DMS 273 (cell line): ENCODE measurements at regions not wholly inside any gene's neighbourhood (a gene's known extent, or its start where the extent isn't known, plus 50 kb on each side); places are given as distances from the start of the nearest gene placed in this dataset.
A peak's percentile ranks its signal among the peaks of the same experiment; 100 is the strongest.

Experiments
- DNase-seq: peaks from one replicate; lab custom pipeline; 2025; ENCODE audit not compliant: unreplicated experiment; lab: John Stamatoyannopoulos, UW

GRCh38 chr14:22478670-22479069, 110.4 kb downstream of the DAD1 start:
- DNase-seq = peak; percentile 87

DNA sequence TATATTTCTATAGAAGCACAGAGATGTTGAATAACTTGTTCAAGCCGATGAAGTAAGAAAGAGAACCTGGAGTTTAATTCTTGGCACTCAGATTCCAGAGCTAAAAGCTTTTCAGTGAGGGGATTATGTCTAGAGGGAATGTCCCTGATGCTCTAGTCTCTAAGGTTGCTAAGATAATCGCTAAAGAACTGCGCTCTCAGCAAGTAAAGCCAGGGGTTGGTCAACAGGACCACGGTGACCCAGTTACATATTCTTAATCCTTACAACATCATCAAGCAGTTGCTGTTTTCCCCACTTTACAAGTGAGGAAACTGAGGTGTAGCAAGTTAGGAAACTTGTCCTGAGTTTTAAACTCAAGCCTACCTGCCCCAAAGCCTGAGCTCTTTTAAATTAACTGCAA, 110.8 kb downstream of the DAD1 start:
- no peak for DNase-seq

- no peak for DNase-seq
Observed at GRCh38 chr14:22477569-22478194, 111.3 kb downstream of the DAD1 start.

DNA sequence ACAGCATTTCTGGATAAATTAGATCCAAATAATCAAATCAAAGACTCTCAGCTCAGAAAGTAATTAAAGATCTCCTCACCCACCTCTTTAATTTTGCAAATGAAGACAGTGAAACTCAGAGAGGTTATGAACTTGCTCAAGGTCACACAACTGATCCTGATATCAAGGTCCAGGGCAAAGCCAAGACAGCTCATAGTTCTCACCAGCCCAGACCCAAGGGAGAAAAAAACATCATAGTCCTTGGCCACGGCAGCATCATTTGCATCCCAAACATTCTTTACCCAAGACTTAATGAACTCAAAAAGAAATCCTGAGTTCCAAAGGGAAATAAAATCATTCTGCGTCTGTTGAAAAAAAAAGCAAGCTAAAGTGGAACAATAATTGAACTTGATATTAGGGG, 112.1 kb downstream of the DAD1 start:
- DNase-seq = no peak

- DNase-seq = no peak
Observed at GRCh38 chr14:22476005-22476751, 112.8 kb downstream of the DAD1 start.

- DNase-seq = peak; percentile 8
Observed at GRCh38 chr14:22475381-22475780, 113.6 kb downstream of the DAD1 start.

GRCh38 chr14:22474730-22475351, 114.2 kb downstream of the DAD1 start:
- peak; percentile 61 for DNase-seq

GRCh38 chr14:22472935-22473854, 115.8 kb downstream of the DAD1 start:
- DNase-seq = peak; percentile 81

DNA sequence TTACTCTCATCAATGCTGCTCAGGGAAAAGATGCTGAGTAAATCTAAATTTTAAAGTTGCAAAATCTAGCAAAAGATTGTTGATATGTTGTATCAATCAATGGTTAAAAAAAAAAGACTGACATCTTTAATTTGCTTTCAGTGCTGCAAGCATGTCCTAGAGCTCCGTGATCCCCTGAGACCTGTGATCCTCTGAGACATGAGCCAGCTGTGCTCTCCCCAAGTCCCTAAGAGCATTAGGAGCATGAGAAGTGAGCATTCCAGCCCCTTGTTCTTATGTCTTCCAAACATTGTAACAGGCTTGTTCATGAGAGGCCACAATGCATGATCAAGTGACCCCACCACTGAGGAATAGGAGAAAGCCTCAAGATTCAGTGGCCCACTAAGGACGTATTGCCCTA, 116.6 kb downstream of the DAD1 start:
- no peak for DNase-seq

- peak; percentile 93 for DNase-seq
Observed at GRCh38 chr14:22471545-22472121, 117.4 kb downstream of the DAD1 start.

DNA sequence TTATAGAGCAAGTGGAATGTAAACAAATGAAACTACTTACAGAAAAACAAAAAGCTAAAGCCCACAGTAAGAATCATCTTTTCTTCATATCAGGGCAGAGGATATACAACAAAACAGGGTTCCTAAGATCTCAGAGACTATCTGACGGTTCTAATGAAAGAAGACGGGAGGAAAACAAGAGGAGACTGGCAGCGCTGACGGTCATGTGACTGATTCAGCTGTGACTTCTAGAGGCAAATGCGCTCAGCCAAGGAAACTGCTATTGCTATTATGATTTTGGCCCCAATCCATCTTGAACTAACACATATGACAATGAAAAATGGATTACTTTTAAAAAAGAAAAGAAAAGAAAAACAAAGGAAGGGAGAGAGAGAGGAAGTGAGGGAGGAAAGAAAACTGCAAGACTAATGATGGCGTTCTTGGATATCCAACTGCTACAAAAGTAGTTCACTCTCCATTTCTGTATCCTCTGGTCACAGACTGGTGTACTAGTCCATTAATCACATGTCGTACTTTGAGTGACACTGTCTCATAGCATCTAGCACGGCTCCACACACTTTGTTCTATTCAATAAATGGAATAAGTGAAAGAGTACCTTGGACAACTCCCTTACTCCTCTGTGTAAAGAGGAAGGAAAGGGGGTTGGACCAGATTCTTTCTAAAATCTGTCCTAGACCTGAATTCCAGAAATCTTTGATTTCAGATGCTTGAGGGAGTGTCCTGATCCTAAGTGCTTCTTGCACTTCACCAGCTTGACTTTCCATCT, 119.3 kb downstream of the DAD1 start:
- DNase-seq = no peak

GRCh38 chr14:22468830-22469229, 120.2 kb downstream of the DAD1 start:
- no peak for DNase-seq

DNA sequence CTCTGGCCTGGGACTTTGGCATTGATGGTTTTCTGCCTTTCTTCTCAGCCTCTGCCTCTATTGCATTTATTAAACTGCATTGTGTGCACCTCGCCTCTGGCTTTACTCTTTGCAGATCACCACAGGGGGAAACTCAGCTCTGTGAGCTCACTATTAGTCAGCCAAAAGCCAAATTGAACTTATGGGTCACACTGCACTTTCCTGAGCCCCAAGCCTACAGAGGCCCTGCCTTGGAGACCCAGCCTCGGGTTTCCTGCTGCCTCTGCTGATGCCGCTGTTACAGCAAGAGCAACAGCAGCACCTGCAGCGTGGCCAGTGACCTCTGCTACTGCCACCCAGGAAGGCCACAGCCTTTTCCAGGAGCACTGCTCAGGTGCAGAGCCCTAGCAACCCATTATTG, 122.5 kb downstream of the DAD1 start:
- DNase-seq = no peak

GRCh38 chr14:22465201-22465840, 123.7 kb downstream of the DAD1 start:
- no peak for DNase-seq

GRCh38 chr14:22464422-22465142, 124.4 kb downstream of the DAD1 start:
- no peak for DNase-seq

- DNase-seq = no peak
Observed at GRCh38 chr14:22463763-22464173, 125.3 kb downstream of the DAD1 start.

- no peak for DNase-seq
Observed at GRCh38 chr14:22462923-22463322, 126.1 kb downstream of the DAD1 start.

GRCh38 chr14:22460461-22461195, 128.4 kb downstream of the DAD1 start:
- DNase-seq = no peak
